ENCODE measurements at regions not wholly inside any gene's neighbourhood (a gene's known extent, or its start where the extent isn't known, plus 50 kb on each side); places are given as distances from the start of the nearest gene placed in this dataset.

GRCh38 chr6:144724818-144725217, 439.7 kb downstream of the UTRN start:
- TF ChIP-seq CTCF (IDR thresholded peaks at IDR 0.05) (no peak), MLX (CRISPR knock-in tag; IDR thresholded peaks at IDR 0.05) (no peak), AFF4 (CRISPR knock-in tag; IDR thresholded peaks at IDR 0.05; ENCODE audit: borderline replicate concordance) (no peak), SOX15 (CRISPR knock-in tag; IDR thresholded peaks at IDR 0.05) (no peak), ZSCAN18 (CRISPR knock-in tag; IDR thresholded peaks at IDR 0.05) (no peak), ZNF121 (CRISPR knock-in tag; IDR thresholded peaks at IDR 0.05) (no peak), TEAD4 (CRISPR knock-in tag; IDR thresholded peaks at IDR 0.05) (no peak)

All from WTC11 (cell line).